DOHH2 (cell line): ENCODE measurements at regions not wholly inside any gene's neighbourhood (a gene's known extent, or its start where the extent isn't known, plus 50 kb on each side); places are given as distances from the start of the nearest gene placed in this dataset.

ENCODE experiments used
- H3F3A ChIP-seq: fragments of 200-600 bp; sonication (generic), shearing (Covaris generic); 2 replicates; pipeline ENCODE4 v1.6.0; 2016; ENCODE audit warnings: antibody characterized with exemption, mild to moderate bottlenecking; ENCODE audit not compliant: control insufficient read depth, insufficient read depth
- H3K27ac ChIP-seq: fragments of 200-600 bp; sonication (generic); 2 replicates; pipeline ENCODE4 v1.5.1; 2014; ENCODE audit warnings: low read depth, mild to moderate bottlenecking, low read length, moderate library complexity
- H3K27me3 ChIP-seq: fragments of 200-600 bp; sonication (generic); 2 replicates; pipeline ENCODE4 v1.6.1; 2014; ENCODE audit warnings: mild to moderate bottlenecking, low read length, mixed read lengths; ENCODE audit not compliant: control insufficient read depth
- H3K36me3 ChIP-seq: fragments of 200-600 bp; sonication (generic); 2 replicates; pipeline ENCODE4 v1.6.1; 2014; ENCODE audit warnings: mild to moderate bottlenecking, low read length, moderate library complexity, mixed read lengths; ENCODE audit not compliant: control insufficient read depth
- H3K4me1 ChIP-seq: fragments of 200-600 bp; sonication (generic); 2 replicates; pipeline ENCODE4 v1.6.1; 2014; ENCODE audit warnings: mild to moderate bottlenecking, low read length, mixed read lengths; ENCODE audit not compliant: control insufficient read depth
- H3K4me2 ChIP-seq: fragments of 200-600 bp; sonication (generic); 2 replicates; pipeline ENCODE4 v1.6.0; 2014; ENCODE audit warnings: mild to moderate bottlenecking, low read length, moderate library complexity
- H3K4me3 ChIP-seq: fragments of 200-600 bp; sonication (generic); 2 replicates; pipeline ENCODE4 v1.5.1; 2014; ENCODE audit warnings: mild to moderate bottlenecking, low read length, mixed read lengths
- H3K79me2 ChIP-seq: fragments of 200-600 bp; sonication (generic); 2 replicates; pipeline ENCODE4 v1.6.1; 2014; ENCODE audit warnings: mild to moderate bottlenecking, low read length, mixed read lengths; ENCODE audit not compliant: control insufficient read depth
- H3K9me2 ChIP-seq: fragments of 200-600 bp; sonication (generic); replicated peaks from 2 replicates; pipeline ENCODE4 v1.6.1; 2014; ENCODE audit warnings: mild to moderate bottlenecking, low read length, mixed read lengths; ENCODE audit not compliant: control insufficient read depth
- H3K9me3 ChIP-seq: fragments of 200-600 bp; sonication (generic); 2 replicates; pipeline ENCODE4 v1.6.1; 2014; ENCODE audit warnings: antibody characterized with exemption, low read length, mixed read lengths; ENCODE audit not compliant: control insufficient read depth, insufficient read depth
- H4K20me1 ChIP-seq: fragments of 200-600 bp; sonication (generic); 2 replicates; pipeline ENCODE4 v1.6.0; 2014; ENCODE audit warnings: low read depth, mild to moderate bottlenecking, antibody characterized with exemption, low read length, moderate library complexity; ENCODE audit not compliant: control insufficient read depth, insufficient read depth
- EZH2phosphoT487 ChIP-seq: fragments of 200-600 bp; sonication (generic); IDR thresholded peaks from 2 replicates; pipeline ENCODE4 v1.6.1; 2017; ENCODE audit warnings: borderline replicate concordance, mild to moderate bottlenecking, antibody characterized with exemption, low read length, moderate library complexity, mixed read lengths
- TF ChIP-seq, protein P1 (sequence below): fragments of 200-600 bp; sonication (generic); IDR thresholded peaks from one replicate; pipeline ENCODE4 v1.5.1; 2014; ENCODE audit warnings: antibody characterized with exemption, mild to moderate bottlenecking, low read depth, low read length; ENCODE audit not compliant: poor library complexity, severe bottlenecking

DNA sequence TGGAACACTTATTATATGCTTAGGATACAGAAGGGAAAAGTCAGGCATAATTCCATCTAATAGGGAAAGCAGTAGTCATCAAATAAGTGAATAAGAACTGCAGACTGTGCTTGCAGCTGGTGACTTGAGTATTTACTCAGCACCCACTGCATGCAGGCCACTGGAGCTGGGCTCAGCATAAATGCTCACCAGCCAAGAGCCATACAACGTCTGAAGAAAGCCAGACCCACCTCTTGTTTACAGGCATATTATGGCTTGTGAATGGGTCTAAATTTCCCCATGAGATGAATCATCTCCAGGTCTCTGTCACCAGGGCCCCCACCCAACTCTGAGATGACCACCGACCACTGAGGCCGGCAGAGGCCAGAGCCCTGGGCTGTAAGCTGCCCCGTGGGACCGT lies 123.8 kb upstream of the PKDCC start:
- Histone ChIP-seq H3K4me3 (no peak overlapping the region), H3K27me3 (no peaks in the 10 kb centered on the region), H3K36me3 (no peaks in the 10 kb centered on the region), H3K9me2 (no peaks in the 10 kb centered on the region), H3K27ac (no peak overlapping the region), H4K20me1 (no peaks in the 10 kb centered on the region), H3K79me2 (no peaks in the 10 kb centered on the region), H3K4me1 (no peaks in the 10 kb centered on the region), H3K9me3 (no peaks in the 10 kb centered on the region), H3K4me2 (no peak overlapping the region), H3F3A (no peaks in the 10 kb centered on the region)
- no peak for TF ChIP-seq EZH2phosphoT487
- TF ChIP-seq, protein P1, sequence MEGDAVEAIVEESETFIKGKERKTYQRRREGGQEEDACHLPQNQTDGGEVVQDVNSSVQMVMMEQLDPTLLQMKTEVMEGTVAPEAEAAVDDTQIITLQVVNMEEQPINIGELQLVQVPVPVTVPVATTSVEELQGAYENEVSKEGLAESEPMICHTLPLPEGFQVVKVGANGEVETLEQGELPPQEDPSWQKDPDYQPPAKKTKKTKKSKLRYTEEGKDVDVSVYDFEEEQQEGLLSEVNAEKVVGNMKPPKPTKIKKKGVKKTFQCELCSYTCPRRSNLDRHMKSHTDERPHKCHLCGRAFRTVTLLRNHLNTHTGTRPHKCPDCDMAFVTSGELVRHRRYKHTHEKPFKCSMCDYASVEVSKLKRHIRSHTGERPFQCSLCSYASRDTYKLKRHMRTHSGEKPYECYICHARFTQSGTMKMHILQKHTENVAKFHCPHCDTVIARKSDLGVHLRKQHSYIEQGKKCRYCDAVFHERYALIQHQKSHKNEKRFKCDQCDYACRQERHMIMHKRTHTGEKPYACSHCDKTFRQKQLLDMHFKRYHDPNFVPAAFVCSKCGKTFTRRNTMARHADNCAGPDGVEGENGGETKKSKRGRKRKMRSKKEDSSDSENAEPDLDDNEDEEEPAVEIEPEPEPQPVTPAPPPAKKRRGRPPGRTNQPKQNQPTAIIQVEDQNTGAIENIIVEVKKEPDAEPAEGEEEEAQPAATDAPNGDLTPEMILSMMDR: no peak

- Histone ChIP-seq H3K36me3 (no peaks in the 10 kb centered on the region), H3K79me2 (no peaks in the 10 kb centered on the region), H3K27ac (no peak overlapping the region), H3F3A (no peaks in the 10 kb centered on the region), H4K20me1 (no peaks in the 10 kb centered on the region), H3K9me2 (no peaks in the 10 kb centered on the region), H3K27me3 (no peaks in the 10 kb centered on the region), H3K4me2 (no peak overlapping the region), H3K4me3 (no peak overlapping the region), H3K9me3 (no peaks in the 10 kb centered on the region), H3K4me1 (no peaks in the 10 kb centered on the region)
- TF ChIP-seq, protein P1: no peak
- TF ChIP-seq EZH2phosphoT487: no peak
These were observed 123.0 kb upstream of the PKDCC start for GRCh38 chr2:41924709-41925408.

GRCh38 chr2:41925712-41926111 lies 122.1 kb upstream of the PKDCC start:
- Histone ChIP-seq H4K20me1 (no peaks in the 10 kb centered on the region), H3K9me3 (no peaks in the 10 kb centered on the region), H3K27me3 (no peaks in the 10 kb centered on the region), H3K36me3 (no peaks in the 10 kb centered on the region), H3F3A (no peaks in the 10 kb centered on the region), H3K4me2 (no peak overlapping the region), H3K27ac (no peak overlapping the region), H3K79me2 (no peaks in the 10 kb centered on the region), H3K4me1 (no peaks in the 10 kb centered on the region), H3K4me3 (no peak overlapping the region), H3K9me2 (no peaks in the 10 kb centered on the region)
- TF ChIP-seq, protein P1: no peak
- TF ChIP-seq EZH2phosphoT487: no peak
